BJ (cell line): ENCODE measurements at regions not wholly inside any gene's neighbourhood (a gene's known extent, or its start where the extent isn't known, plus 50 kb on each side); places are given as distances from the start of the nearest gene placed in this dataset.

Experiments used
- CTCF ChIA-PET: fragments of 350-600 bp; formaldehyde crosslinking; extraction: SDS; loops from one replicate; lab custom pipeline; 2021; ENCODE audit warnings: antibody characterized with exemption, inconsistent platforms; lab: Yijun Ruan, JAX
- POLR2A ChIA-PET: fragments of 300-600 bp; sonication (Branson Sonifier 250); formaldehyde crosslinking; extraction: SDS; loops from one replicate; lab custom pipeline; 2021; ENCODE audit warnings: antibody characterized with exemption; lab: Charles Lee
- DNase-seq: peaks from one replicate; pipeline ENCODE4 v3.0.0-alpha.2; 2011; ENCODE audit warnings: low read depth
- H3K27me3 ChIP-seq: 2 replicates; pipeline ENCODE4 v1.6.0; 2011; ENCODE audit warnings: low read length; ENCODE audit not compliant: control insufficient read depth, insufficient read depth
- H3K36me3 ChIP-seq: 2 replicates; pipeline ENCODE4 v1.5.1; 2011; ENCODE audit warnings: low read length; ENCODE audit not compliant: control insufficient read depth, insufficient read depth
- H3K4me3 ChIP-seq: 2 replicates; pipeline ENCODE4 v1.5.1; 2011; ENCODE audit warnings: low read depth, mild to moderate bottlenecking, control low read depth, low read length
- CTCF ChIP-seq: IDR thresholded peaks from 2 replicates; pipeline ENCODE4 v1.5.1; 2011; ENCODE audit warnings: low read depth, mild to moderate bottlenecking, control low read depth, inconsistent platforms, low read length, moderate library complexity; ENCODE audit not compliant: insufficient read depth

- ChIA-PET CTCF (interaction anchor here (0.6 to 1.6 kb wide), 2 partner anchors 191 to 280 kb away, joined by 3 to 5 read pairs; no protein-coding TSS in a partner anchor), POLR2A (no interaction called here)
- DNase-seq: no peak
- TF ChIP-seq CTCF: no peak
- Histone ChIP-seq H3K36me3 (no peaks in the 10 kb centered on the region), H3K4me3 (no peak overlapping the region), H3K27me3 (peaks cover 10% of the 10 kb centered on the region)
Observed at GRCh38 chr17:77733576-77734296, 224.8 kb upstream of the TNRC6C start.

GRCh38 chr17:77734371-77735080 lies 224.0 kb upstream of the TNRC6C start:
- no peaks in the 10 kb centered on the region for H3K36me3 ChIP-seq
- H3K27me3 ChIP-seq: peaks cover 10% of the 10 kb centered on the region
- CTCF ChIA-PET: interaction anchor here (1.6 kb wide), 1 partner anchor 279 kb away, joined by 3 read pairs; no protein-coding TSS in a partner anchor
- POLR2A ChIA-PET: interaction anchor here (0.7 kb wide), 1 partner anchor 45 kb away, joined by 3 read pairs; no protein-coding TSS in a partner anchor
- DNase-seq: no peak
- TF ChIP-seq CTCF: no peak
- no peak overlapping the region for H3K4me3 ChIP-seq

- H3K4me3 ChIP-seq: no peak overlapping the region
- H3K36me3 ChIP-seq: no peaks in the 10 kb centered on the region
- ChIA-PET CTCF (interaction anchor here (1.6 kb wide), 1 partner anchor 279 kb away, joined by 3 read pairs; no protein-coding TSS in a partner anchor), POLR2A (interaction anchor here (0.7 kb wide), 1 partner anchor 44 kb away, joined by 3 read pairs; no protein-coding TSS in a partner anchor)
- no peak for TF ChIP-seq CTCF
- H3K27me3 ChIP-seq: peaks cover 10% of the 10 kb centered on the region
- no peak for DNase-seq
Observed at GRCh38 chr17:77735081-77735565, 223.4 kb upstream of the TNRC6C start.

GRCh38 chr17:77735566-77736198 lies 222.8 kb upstream of the TNRC6C start:
- Histone ChIP-seq H3K36me3 (no peaks in the 10 kb centered on the region), H3K27me3 (peaks cover 10% of the 10 kb centered on the region), H3K4me3 (no peak overlapping the region)
- ChIA-PET CTCF (no interaction called here), POLR2A (interaction anchor here (0.7 kb wide), 1 partner anchor 44 kb away, joined by 3 read pairs; no protein-coding TSS in a partner anchor)
- DNase-seq: no peak
- TF ChIP-seq CTCF: no peak
